Fibroblast of lung (primary cell): ENCODE measurements at regions not wholly inside any gene's neighbourhood (a gene's known extent, or its start where the extent isn't known, plus 50 kb on each side); places are given as distances from the start of the nearest gene placed in this dataset.

ENCODE experiments used
- EZH2 ChIP-seq: IDR thresholded peaks from 2 replicates; pipeline ENCODE4 v1.5.1; 2012; ENCODE audit warnings: low read length, control low read depth, mild to moderate bottlenecking; ENCODE audit errors: missing control alignments
- TF ChIP-seq, protein P1 (sequence below), 2 donors: IDR thresholded peaks in 1 of 2; conservative IDR thresholded peaks in 1 of 2; 1 replicate in 1 of 2; 2 replicates in 1 of 2; pipeline ENCODE4 v1.5.1; 2011 to 2012; ENCODE audit warnings: low read length in 2 of 2, control low read depth in 1 of 2, inconsistent platforms in 1 of 2, low read depth in 1 of 2, mild to moderate bottlenecking in 1 of 2

DNA sequence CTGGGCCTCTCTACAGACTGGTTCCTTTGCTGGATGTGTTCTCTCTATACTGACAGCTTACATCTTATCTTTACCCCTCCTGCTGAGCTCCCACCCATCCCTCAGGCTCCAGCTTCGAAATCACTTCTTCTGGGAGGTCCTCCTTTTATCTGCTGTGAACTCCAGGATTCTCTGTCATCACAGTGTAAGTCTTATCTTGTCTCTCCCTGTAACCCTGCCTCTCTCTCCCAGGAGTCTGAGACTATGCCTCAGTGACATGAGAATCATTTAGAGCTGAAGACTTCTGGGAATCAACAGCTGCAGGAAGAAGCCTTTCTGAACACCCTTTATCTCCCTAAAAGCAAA is 148.1 kb upstream of the HS3ST3A1 start:
- TF ChIP-seq, protein P1, sequence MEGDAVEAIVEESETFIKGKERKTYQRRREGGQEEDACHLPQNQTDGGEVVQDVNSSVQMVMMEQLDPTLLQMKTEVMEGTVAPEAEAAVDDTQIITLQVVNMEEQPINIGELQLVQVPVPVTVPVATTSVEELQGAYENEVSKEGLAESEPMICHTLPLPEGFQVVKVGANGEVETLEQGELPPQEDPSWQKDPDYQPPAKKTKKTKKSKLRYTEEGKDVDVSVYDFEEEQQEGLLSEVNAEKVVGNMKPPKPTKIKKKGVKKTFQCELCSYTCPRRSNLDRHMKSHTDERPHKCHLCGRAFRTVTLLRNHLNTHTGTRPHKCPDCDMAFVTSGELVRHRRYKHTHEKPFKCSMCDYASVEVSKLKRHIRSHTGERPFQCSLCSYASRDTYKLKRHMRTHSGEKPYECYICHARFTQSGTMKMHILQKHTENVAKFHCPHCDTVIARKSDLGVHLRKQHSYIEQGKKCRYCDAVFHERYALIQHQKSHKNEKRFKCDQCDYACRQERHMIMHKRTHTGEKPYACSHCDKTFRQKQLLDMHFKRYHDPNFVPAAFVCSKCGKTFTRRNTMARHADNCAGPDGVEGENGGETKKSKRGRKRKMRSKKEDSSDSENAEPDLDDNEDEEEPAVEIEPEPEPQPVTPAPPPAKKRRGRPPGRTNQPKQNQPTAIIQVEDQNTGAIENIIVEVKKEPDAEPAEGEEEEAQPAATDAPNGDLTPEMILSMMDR (conservative IDR thresholded peaks at IDR 0.05 in 1 of 2, IDR thresholded peaks at IDR 0.05 in 1 of 2; ENCODE audit: low read depth in 1 of 2, low read length in 2 of 2), result no peak
- no peak for TF ChIP-seq EZH2
